ENCODE measurements at regions not wholly inside any gene's neighbourhood (a gene's known extent, or its start where the extent isn't known, plus 50 kb on each side); places are given as distances from the start of the nearest gene placed in this dataset.

DNA sequence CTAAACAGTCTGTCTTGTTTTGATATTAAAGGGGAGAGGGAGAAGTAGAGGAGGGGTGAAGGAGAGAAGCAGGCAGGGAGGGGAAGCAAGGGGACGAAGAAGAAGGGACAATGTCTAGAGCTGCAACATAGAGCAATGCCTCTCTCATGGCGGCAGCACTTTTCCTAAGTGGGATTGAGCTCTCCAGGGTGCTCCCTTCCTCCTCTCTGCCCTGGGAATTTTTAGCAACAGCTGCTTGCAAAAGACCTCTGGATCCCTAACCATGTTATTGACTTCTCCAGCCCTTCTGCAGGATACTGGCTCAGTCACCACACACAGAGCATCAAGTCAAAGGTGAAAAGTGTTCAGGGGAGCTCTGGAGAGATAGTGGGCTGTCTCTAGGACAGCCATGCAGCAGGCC is 734.9 kb downstream of the EPHA4 start:
- no peak overlapping the region for H3K27ac Mint-ChIP-seq (ENCODE audit: unreplicated experiment)
- no peak for DNase-seq (ENCODE audit: low read depth, low spot score)

GRCh38 chr2:220842901-220843665 is 729.0 kb downstream of the EPHA4 start:
- Mint-ChIP-seq H3K4me3 (no peak overlapping the region), H3K27ac (ENCODE audit: unreplicated experiment) (no peak overlapping the region), H3K9me3 (no peaks in the 10 kb centered on the region), H3K27me3 (ENCODE audit: low read depth) (no peaks in the 10 kb centered on the region), H3K36me3 (ENCODE audit: low read depth) (no peaks in the 10 kb centered on the region), H3K4me1 (no peaks in the 10 kb centered on the region)
- TF ChIP-seq, protein P1, sequence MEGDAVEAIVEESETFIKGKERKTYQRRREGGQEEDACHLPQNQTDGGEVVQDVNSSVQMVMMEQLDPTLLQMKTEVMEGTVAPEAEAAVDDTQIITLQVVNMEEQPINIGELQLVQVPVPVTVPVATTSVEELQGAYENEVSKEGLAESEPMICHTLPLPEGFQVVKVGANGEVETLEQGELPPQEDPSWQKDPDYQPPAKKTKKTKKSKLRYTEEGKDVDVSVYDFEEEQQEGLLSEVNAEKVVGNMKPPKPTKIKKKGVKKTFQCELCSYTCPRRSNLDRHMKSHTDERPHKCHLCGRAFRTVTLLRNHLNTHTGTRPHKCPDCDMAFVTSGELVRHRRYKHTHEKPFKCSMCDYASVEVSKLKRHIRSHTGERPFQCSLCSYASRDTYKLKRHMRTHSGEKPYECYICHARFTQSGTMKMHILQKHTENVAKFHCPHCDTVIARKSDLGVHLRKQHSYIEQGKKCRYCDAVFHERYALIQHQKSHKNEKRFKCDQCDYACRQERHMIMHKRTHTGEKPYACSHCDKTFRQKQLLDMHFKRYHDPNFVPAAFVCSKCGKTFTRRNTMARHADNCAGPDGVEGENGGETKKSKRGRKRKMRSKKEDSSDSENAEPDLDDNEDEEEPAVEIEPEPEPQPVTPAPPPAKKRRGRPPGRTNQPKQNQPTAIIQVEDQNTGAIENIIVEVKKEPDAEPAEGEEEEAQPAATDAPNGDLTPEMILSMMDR (conservative IDR thresholded peaks at IDR 0.05) = no peak
- no peak for DNase-seq (ENCODE audit: low read depth, low spot score)

More for the DNA sequence above, 734.9 kb downstream of the EPHA4 start:
- H3K27me3 Mint-ChIP-seq (ENCODE audit: low read depth) = no peaks in the 10 kb centered on the region
- TF ChIP-seq, protein P1 (conservative IDR thresholded peaks at IDR 0.05) = no peak
- H3K4me3 Mint-ChIP-seq = no peak overlapping the region
- no peaks in the 10 kb centered on the region for H3K4me1 Mint-ChIP-seq
- no peaks in the 10 kb centered on the region for H3K9me3 Mint-ChIP-seq
- no peaks in the 10 kb centered on the region for H3K36me3 Mint-ChIP-seq (ENCODE audit: low read depth)

- TF ChIP-seq, protein P1 (conservative IDR thresholded peaks at IDR 0.05) = no peak
- Mint-ChIP-seq H3K4me3 (no peak overlapping the region), H3K27me3 (ENCODE audit: low read depth) (no peaks in the 10 kb centered on the region), H3K27ac (ENCODE audit: unreplicated experiment) (no peak overlapping the region), H3K9me3 (no peaks in the 10 kb centered on the region), H3K36me3 (ENCODE audit: low read depth) (no peaks in the 10 kb centered on the region), H3K4me1 (no peaks in the 10 kb centered on the region)
- no peak for DNase-seq (ENCODE audit: low read depth, low spot score)
Measured at GRCh38 chr2:220845766-220846273, 726.3 kb downstream of the EPHA4 start.

- no peak overlapping the region for H3K4me3 Mint-ChIP-seq
- H3K9me3 Mint-ChIP-seq = no peaks in the 10 kb centered on the region
- H3K36me3 Mint-ChIP-seq (ENCODE audit: low read depth) = no peaks in the 10 kb centered on the region
- H3K27me3 Mint-ChIP-seq (ENCODE audit: low read depth) = no peaks in the 10 kb centered on the region
- no peaks in the 10 kb centered on the region for H3K4me1 Mint-ChIP-seq
- no peak overlapping the region for H3K27ac Mint-ChIP-seq (ENCODE audit: unreplicated experiment)
- no peak for DNase-seq (ENCODE audit: low read depth, low spot score)
- TF ChIP-seq, protein P1 (conservative IDR thresholded peaks at IDR 0.05) = no peak
Measured at GRCh38 chr2:220847006-220847405, 725.1 kb downstream of the EPHA4 start.

DNA sequence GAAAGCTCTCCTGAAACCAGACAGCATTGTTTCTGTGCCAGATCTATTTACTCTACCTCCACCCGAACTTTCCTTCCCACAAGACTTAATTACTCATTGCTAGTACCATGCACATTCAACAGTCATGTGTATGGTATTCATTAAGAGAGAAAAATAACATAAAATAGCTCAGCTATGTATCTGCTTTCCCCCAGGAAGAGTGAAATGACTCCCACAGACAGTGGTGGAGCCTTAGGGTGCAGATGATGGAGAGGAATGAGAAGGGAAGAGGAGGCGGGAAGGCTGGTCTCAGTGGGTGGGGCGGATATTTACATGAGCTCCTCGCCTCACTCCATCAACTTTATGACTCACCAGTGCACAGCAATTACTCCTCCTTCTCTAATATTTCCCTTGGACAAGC is 724.5 kb downstream of the EPHA4 start:
- DNase-seq (ENCODE audit: low read depth, low spot score) = no peak
- no peaks in the 10 kb centered on the region for H3K27me3 Mint-ChIP-seq (ENCODE audit: low read depth)
- TF ChIP-seq, protein P1 (conservative IDR thresholded peaks at IDR 0.05) = no peak
- no peak overlapping the region for H3K27ac Mint-ChIP-seq (ENCODE audit: unreplicated experiment)
- H3K4me3 Mint-ChIP-seq = no peak overlapping the region
- no peaks in the 10 kb centered on the region for H3K9me3 Mint-ChIP-seq
- H3K36me3 Mint-ChIP-seq (ENCODE audit: low read depth) = no peaks in the 10 kb centered on the region
- no peaks in the 10 kb centered on the region for H3K4me1 Mint-ChIP-seq
